HFFc6 (cell line): ENCODE measurements at regions not wholly inside any gene's neighbourhood (a gene's known extent, or its start where the extent isn't known, plus 50 kb on each side); places are given as distances from the start of the nearest gene placed in this dataset.

Experiments used
- DNase-seq: peaks from one replicate; pipeline ENCODE4 v3.0.0-alpha.2; 2018
- H3K27ac Mint-ChIP-seq: 2 replicates; pipeline ENCODE4 v1.8.0; 2020; ENCODE audit warnings: mild to moderate bottlenecking, mixed read lengths
- H3K27me3 Mint-ChIP-seq: 2 replicates; pipeline ENCODE4 v1.8.0; 2021; ENCODE audit warnings: mild to moderate bottlenecking, moderate library complexity, mixed read lengths; ENCODE audit not compliant: insufficient read depth
- H3K36me3 Mint-ChIP-seq: 2 replicates; pipeline ENCODE4 v1.8.0; 2021; ENCODE audit warnings: low read depth, mixed read lengths
- H3K4me1 Mint-ChIP-seq: 2 replicates; pipeline ENCODE4 v1.8.0; 2020; ENCODE audit warnings: low read depth, mixed read lengths
- H3K4me3 Mint-ChIP-seq: 2 replicates; pipeline ENCODE4 v1.8.0; 2020; ENCODE audit warnings: mild to moderate bottlenecking, moderate library complexity, mixed read lengths
- H3K9me3 Mint-ChIP-seq: 2 replicates; pipeline ENCODE4 v1.8.0; 2020; ENCODE audit warnings: mild to moderate bottlenecking, mixed read lengths
- CTCF ChIP-seq: fragments of 200-600 bp; sonication (generic); IDR thresholded peaks from 2 replicates; pipeline ENCODE4 v1.5.0; 2021; ENCODE audit warnings: antibody characterized with exemption, mild to moderate bottlenecking

DNA sequence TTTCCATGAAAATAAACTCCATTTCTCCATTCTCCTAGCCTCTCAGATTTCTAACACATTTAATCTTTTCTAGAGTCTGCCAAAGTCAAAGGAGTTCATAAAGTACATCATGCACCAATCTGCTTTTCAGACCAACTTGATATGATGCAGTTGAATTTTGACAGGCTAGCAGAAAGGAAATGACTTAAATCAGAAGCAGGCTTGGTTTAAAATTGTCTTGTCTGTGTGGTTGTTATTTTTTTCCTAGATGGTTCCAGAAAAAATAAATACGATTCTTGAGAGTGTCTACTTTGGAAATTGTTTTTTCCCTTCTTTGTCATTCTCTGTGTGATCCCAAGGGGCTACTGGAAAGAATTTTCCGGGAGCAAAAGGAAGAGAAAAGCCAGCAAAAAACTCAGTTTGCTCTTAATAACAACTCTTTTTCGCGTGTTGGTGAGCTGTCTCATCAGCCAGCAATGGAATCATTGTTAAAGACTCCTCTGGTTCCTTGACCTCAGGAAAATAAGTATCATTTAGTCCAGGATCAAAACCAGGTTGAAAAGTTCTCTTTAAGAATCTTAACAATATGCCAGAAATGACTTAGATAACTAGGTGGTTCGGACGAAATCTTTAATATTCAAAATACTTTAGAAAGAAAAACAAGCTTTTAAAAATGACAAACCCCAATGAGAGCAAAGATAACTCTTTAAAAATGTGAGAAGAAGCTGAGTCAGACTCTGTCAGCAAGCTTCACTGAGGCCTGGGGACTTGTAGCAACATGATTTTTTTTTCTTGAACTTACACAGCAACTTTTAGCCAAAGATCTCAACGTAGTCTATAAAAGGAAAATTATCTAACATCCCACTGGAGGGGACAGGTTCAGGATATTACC is 49.7 kb upstream of the GAB1 start:
- peak; percentile 39 for DNase-seq
- H3K27ac Mint-ChIP-seq: peak overlapping the region; percentile 89
- no peaks in the 10 kb centered on the region for H3K36me3 Mint-ChIP-seq
- peak overlapping the region; percentile 76 for H3K4me3 Mint-ChIP-seq
- H3K9me3 Mint-ChIP-seq: no peaks in the 10 kb centered on the region
- peaks cover 4% of the 10 kb centered on the region; the same call in 1 of the 2 replicates for H3K27me3 Mint-ChIP-seq
- no peak for TF ChIP-seq CTCF
- peaks cover 22% of the 10 kb centered on the region for H3K4me1 Mint-ChIP-seq
